ENCODE measurements at regions not wholly inside any gene's neighbourhood (a gene's known extent, or its start where the extent isn't known, plus 50 kb on each side); places are given as distances from the start of the nearest gene placed in this dataset.
"Not testable (repeated sequence)": the region's sequence is repeated elsewhere in the genome, so short reads cannot be mapped to it uniquely, and the experiment has no call there.

DNA sequence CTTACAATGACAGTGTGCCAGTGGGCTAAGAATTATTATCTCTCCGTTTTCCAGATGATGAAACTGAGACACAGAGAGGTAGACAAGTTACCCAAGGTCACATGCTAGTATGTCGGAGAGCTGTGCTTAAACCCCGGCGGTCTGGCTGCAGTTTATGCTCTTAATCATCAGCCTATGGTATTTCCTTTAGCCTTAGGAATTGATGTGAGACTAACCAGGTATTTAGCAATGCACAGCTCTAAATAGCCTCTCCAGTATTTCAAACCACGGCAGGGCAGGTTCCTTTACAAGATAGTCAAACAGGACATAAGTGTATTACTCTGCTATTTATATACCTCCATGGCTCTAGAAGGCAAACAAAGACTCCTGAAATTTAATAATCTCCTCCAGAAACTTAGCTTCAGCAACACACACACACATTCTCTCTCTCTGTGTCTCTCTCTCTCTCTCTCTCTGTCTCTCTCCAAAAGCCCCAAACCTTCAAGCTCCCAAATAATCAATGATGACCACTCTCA lies 142.0 kb upstream of the ZNF217 start:
- DNase-seq (ENCODE audit: low read depth), result peak; percentile 37
- H3K4me3 ChIP-seq (ENCODE audit: low read depth, low read length), result no peak overlapping the region
- TF ChIP-seq, protein P1, sequence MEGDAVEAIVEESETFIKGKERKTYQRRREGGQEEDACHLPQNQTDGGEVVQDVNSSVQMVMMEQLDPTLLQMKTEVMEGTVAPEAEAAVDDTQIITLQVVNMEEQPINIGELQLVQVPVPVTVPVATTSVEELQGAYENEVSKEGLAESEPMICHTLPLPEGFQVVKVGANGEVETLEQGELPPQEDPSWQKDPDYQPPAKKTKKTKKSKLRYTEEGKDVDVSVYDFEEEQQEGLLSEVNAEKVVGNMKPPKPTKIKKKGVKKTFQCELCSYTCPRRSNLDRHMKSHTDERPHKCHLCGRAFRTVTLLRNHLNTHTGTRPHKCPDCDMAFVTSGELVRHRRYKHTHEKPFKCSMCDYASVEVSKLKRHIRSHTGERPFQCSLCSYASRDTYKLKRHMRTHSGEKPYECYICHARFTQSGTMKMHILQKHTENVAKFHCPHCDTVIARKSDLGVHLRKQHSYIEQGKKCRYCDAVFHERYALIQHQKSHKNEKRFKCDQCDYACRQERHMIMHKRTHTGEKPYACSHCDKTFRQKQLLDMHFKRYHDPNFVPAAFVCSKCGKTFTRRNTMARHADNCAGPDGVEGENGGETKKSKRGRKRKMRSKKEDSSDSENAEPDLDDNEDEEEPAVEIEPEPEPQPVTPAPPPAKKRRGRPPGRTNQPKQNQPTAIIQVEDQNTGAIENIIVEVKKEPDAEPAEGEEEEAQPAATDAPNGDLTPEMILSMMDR (IDR thresholded peaks at IDR 0.05; ENCODE audit: insufficient read depth, low read depth, low read length, missing control alignments), result no peak

DNA sequence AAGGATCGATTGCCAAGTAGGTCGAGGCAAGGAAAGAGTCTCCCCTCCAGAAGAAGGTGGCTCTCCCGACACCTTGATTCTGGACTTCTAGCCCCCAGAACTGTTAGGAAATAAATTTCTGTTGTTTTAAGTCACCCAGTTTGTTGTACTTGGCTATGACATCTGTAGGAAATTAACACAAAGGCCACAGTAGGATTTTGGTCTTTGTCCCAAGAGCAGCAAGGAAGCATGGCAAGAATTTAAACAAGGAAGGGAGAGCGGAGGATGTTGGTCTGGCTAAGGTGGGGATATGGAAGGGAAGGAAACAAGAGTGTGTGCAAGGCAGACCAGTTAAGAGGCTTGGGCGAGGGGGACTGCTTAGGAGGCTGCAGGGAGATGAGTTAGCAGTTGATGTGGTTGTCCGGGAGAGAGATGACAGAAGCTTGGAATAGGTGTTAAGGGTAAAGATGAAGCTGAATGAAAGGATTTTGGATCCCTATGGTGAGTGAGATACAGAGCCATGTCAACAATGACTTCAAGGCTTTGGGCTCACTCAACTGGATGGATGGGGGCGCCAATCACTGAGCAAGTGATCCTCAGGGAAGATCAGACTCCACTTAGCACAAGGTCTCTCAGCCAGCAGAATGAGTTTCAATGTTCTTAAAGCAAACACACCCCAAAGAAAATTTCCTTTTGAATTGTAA lies 140.5 kb upstream of the ZNF217 start:
- H3K4me3 ChIP-seq (ENCODE audit: low read depth, low read length), result no peak overlapping the region
- DNase-seq (ENCODE audit: low read depth), result no peak
- TF ChIP-seq, protein P1 (IDR thresholded peaks at IDR 0.05; ENCODE audit: insufficient read depth, low read depth, low read length, missing control alignments), result no peak

DNA sequence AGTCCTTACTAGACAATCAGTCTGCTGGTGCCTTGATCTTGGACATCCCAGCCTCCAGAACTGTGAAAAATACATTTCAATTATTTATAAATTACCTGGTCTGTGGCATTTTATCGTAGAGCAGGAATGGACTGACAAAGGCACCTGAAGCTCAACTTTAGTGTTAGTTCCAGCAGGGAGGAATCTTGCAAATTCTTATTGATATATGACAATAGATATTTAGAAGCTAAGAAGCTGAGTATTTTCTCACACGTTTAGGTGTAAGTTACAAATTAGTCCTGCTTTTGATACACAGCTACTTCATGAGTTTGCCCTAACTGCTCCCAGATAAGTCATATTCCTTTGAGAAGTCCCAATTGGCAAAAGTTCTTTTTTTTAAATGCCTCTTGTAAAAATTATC lies 138.0 kb upstream of the ZNF217 start:
- TF ChIP-seq, protein P1 (IDR thresholded peaks at IDR 0.05; ENCODE audit: insufficient read depth, low read depth, low read length, missing control alignments), result no peak
- no peak overlapping the region for H3K4me3 ChIP-seq (ENCODE audit: low read depth, low read length)
- no peak for DNase-seq (ENCODE audit: low read depth)

DNA sequence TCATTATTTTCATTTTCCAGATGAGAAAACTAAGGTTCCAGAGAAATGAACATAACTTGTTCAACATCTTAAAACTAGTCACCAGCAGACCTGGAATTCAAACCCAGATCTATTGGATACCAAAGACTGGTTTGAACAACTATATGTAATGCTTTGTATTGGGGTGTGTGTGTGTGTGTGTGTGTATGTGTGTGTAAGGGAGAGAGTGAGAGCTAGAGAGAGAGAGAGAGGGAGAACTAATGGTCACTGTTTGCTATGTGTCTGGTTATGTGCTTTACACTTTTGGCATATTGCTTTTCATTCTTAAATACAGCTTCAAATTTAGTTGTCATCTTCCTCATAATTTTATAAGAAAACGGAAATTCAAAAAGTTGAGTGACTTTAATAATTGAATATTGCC lies 134.7 kb upstream of the ZNF217 start:
- no peak for DNase-seq (ENCODE audit: low read depth)
- H3K4me3 ChIP-seq (ENCODE audit: low read depth, low read length), result no peak overlapping the region
- TF ChIP-seq, protein P1 (IDR thresholded peaks at IDR 0.05; ENCODE audit: insufficient read depth, low read depth, low read length, missing control alignments), result no peak

DNA sequence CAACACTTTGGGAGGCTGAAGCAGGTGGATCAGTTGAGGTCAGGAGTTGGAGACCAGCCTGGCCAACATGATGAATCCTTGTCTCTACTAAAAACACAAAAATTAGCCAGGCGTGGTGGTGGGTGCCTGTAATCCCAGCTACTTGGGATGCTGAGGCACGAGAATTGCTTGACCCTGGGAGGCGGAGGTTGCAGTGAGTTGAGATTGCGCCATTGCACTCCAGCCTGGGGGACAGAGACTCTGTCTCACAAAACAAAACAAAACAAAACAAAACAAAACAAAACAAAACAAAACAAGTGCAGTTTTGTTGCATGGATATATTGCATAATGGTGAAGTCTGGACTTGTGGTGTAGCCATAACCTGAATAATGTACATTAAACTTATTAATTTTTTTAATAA lies 133.6 kb upstream of the ZNF217 start:
- H3K4me3 ChIP-seq (ENCODE audit: low read depth, low read length), result not testable (repeated sequence)

DNA sequence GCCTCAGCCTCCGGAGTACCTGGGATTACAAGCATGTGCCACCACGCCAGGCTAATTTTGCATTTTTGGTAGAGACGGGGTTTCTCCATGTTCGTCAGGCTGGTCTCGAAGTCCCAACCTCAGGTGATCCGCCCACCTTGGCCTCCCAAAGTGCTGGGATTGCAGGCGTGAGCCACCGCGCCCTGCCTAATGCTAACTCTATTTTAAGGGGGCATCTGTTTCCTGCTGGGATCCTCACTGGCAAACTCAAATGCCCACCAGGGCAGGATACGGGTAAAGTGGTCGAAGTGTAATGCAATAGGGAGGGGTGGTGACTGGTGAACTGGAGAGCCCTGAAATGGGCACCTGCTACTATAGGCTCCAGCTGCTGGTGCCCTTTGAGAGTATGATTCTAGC lies 131.9 kb upstream of the ZNF217 start:
- no peak for DNase-seq (ENCODE audit: low read depth)
- TF ChIP-seq, protein P1 (IDR thresholded peaks at IDR 0.05; ENCODE audit: insufficient read depth, low read depth, low read length, missing control alignments), result no peak
- H3K4me3 ChIP-seq (ENCODE audit: low read depth, low read length), result no peak overlapping the region

More for the DNA sequence above, 133.6 kb upstream of the ZNF217 start:
- not testable (repeated sequence) for DNase-seq (ENCODE audit: low read depth)

DNA sequence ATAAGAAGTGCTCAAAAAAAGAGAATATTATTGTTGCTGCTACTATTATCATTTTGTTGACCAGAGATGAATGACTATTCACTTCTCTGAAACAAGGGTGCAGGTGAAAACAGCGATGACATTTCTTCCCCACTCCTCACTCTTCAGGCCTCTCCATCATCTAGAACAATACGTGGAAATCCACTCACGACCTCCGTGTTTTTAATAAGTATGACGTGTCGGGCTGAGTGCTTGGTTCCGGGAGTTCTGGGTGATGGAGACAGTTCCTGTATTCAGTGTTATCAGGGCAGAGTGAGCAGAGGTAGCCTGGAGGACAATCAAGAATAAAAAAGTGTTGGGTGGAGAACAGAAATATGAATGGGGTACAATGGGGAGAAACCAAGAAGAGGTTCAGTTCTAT lies 130.0 kb upstream of the ZNF217 start:
- no peak overlapping the region for H3K4me3 ChIP-seq (ENCODE audit: low read depth, low read length)
- TF ChIP-seq, protein P1 (IDR thresholded peaks at IDR 0.05; ENCODE audit: insufficient read depth, low read depth, low read length, missing control alignments), result no peak
- no peak for DNase-seq (ENCODE audit: low read depth)

All from GM12865 (cell line).